ENCODE measurements at regions not wholly inside any gene's neighbourhood (a gene's known extent, or its start where the extent isn't known, plus 50 kb on each side); places are given as distances from the start of the nearest gene placed in this dataset.
"Not testable (repeated sequence)": the region's sequence is repeated elsewhere in the genome, so short reads cannot be mapped to it uniquely, and the experiment has no call there.

DNA sequence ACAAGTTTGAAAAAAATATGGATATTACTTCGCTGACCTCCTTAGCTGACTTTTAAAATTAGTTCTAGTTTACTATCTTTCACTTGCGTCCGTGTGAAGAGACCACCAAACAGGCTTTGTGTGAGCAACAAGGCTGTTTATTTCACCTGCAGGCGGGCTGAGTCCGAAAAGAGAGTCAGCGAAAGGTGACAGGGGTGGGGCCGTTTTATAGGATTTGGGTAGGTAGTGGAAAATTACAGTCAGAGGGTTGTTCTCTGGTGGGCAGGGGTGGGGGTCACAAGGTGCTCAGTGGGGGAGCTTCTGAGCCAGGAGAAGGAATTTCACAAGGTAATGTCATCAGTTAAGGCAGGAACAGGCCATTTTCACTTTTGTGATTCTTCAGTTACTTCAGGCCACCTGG, 203.7 kb downstream of the POM121L12 start:
- not testable (repeated sequence) for DNase-seq

- no peak for DNase-seq
Observed at GRCh38 chr7:53245721-53246120, 210.3 kb downstream of the POM121L12 start.

- DNase-seq = no peak
Observed at GRCh38 chr7:53246957-53247356, 211.5 kb downstream of the POM121L12 start.

DNA sequence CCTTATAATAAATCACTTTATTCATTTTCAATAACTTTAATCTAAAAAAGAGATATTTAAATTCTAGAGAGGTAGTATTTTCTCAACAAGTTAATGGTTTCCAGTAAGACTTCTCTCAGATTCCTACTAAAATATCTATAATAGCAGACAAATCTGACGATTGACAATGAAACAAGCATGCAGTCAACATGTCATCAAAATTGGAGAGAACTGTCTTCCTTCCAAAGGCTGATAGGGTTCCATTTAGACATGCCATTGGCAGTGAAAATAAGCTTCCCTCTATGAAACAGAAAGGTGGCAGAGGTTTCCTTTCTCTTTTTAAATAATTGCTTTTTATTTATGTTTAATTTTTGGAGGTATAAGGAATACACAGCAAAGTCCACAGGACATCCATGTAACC, 217.1 kb downstream of the POM121L12 start:
- no peak for DNase-seq

DNA sequence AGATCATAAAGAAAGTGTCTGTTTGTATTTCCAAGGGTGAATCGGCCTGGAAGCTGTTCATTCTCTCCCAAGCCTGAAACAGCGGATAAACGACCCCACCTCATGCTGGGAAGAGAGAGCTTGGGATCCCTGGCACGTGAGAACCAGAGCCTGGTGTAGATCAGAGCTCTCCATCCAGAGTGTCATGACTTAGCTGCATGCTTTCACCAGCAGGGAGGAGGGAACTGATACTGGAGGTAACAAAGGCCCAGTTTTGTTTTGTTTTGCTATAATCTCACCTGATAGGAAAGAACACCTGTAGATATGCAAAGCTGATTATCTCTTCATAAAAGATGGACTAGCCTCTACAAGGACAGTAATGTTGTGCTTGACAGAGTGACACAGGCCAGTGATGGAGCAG, 236.6 kb downstream of the POM121L12 start:
- no peak for DNase-seq

DNA sequence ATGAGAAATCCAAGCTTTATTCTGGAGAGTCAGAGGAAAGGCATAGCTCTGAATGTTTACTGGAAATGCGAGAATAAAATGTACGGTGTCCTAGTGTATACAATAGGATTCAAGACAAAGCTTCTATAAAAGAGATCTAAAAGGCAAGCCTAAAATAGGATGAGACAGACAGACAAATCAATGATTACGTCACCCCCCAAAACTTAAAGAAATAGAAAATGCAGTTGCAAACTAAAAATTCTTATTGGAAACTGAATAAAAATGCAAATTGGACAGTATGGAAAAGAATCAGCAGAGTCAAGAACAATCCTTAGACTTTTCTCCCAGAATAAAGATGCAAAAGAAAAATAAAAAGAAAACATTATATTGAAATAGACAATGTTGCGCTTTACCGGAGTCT, 245.9 kb downstream of the POM121L12 start:
- DNase-seq = no peak

- DNase-seq = no peak
Observed at GRCh38 chr7:53292341-53292740, 256.9 kb downstream of the POM121L12 start.

DNA sequence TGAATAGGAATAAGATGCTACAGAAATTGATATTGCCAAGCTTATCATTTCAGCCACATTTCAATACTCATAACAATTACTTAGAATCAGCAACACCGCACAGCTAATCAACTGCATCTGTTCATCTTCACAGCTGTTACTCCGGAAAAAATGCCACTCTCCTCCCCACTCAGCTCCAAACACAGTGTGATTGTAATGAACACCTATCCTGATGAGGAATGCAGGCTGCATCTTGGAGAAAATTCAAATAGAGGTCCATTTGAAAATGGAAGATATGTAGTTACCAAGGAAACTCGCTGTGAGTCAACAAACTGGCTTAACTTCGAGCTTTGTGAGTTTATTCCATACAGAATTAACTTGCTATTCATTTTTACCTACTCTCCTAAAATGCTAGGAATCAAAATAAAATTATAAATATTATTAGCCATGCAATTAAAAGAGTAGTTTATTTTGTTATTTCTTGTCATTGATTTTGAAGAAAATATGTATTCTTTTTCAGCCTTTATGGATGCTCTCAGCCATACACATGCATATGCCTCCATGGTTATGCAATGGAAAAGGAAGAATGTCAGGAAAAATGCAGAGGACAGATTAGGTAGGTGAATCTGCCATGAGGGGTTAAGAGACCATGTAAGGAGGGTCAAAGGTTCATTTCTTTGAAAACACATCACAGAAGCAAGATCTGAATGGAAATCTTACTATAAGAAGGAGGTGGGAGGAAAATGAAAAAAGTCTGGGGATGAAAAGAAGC, 267.2 kb downstream of the POM121L12 start:
- no peak for DNase-seq

DNA sequence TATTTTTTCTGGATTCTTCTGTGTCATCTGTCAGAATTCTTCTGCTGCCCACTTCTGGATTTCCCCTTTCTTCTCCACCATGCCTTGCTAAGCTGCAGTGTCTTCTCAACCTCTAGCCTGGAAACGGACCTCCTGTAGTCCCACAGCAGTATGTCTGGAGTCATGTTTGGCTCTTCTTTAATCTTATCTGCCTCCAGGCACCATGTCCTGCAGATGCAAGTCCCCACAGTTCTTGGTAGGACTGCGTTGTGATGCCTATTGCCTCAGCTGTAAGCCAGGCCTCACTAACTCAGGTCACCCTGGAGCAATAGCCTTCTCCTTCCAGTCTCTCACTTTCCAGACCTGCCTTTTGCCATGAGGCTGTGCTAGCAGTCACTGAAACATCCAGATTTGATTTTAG, 268.3 kb downstream of the POM121L12 start:
- no peak for DNase-seq

GRCh38 chr7:53306846-53307245, 271.4 kb downstream of the POM121L12 start:
- no peak for DNase-seq

DNA sequence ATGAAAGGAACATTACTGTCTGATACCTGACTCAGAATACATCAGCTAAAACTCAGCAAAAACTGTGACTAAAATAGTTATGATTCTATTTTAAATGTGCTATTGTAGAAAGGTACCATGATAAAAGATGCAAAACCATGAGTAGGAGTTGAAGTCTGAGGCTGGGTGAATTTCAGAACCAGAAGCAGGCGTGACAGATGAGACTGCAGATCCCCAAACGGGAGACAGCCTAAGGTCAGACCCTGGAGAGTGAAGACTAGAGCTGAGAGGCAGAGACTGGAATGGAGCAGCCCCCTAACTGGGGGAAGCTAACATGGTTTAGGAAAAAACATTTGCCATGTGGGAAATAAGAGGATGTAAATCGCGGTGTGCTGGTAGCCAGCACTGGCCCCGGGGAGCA, 275.8 kb downstream of the POM121L12 start:
- no peak for DNase-seq

- no peak for DNase-seq
Observed at GRCh38 chr7:53315981-53316380, 280.5 kb downstream of the POM121L12 start.

GRCh38 chr7:53318566-53318965, 283.1 kb downstream of the POM121L12 start:
- no peak for DNase-seq

GRCh38 chr7:53325061-53325460, 289.6 kb downstream of the POM121L12 start:
- DNase-seq = no peak

- DNase-seq = no peak
Observed at GRCh38 chr7:53326634-53327033, 291.2 kb downstream of the POM121L12 start.

DNA sequence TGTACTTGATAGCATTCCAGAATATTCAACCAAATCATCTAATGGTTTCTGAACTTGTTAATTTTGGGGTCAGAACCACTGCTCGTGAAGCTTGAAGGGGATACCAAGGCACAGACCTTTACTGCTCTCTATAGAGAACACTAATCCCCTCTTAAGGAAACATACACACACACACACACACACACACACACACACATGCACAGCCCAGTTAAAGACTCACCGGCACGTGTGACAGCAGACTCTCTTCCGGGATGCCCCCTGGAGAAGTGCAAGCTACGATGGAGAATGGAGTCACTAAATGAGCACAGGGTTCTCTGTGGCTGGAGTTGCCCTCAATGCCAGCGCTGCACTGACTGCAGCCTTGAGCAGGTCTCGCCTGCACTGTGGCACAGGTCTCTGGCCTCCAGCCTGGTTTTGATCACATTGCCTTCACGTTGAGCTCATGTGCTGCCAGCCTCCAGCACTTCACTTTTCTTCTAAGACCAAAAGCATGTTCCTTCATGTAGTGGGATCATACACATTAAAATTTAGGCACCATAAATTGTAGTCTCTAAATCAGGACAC, 300.8 kb downstream of the POM121L12 start:
- no peak for DNase-seq

DNA sequence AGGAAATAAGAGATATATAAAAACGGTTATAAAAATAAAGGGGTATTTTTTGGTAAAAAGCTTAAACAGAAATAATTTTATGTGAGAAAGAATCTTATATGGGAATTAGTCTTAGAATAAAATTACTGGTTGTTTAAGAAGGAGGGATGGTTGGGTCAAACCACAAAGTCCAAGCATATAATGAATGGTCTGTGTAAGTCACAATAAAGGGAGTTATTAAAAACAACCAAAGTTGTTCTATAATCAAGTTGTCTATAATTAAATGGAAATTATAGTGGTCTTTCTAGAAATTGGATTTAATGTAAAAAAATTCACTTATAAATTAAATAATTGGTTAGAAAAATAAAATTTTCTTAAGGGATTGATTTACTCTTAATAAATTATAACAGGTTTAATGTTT, 304.8 kb downstream of the POM121L12 start:
- no peak for DNase-seq

DNA sequence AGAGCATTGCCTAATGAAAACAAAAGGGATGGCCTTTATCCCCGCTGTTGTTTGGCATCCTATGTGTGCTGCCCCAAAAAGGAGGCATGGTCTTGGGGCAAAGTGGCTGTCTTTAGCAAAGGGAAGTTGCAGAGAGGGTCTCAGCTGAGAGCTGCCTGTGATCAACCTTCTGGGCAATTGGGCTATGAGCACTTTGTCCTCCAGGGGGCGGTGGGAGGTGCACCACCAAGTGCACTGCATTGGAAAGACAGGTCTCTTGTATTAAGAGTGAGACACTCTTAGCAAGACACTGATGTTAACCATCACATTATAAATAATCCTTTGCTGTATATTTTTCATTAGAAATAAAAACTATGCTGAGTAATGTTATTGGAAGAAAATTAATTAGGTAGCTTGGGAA, 314.8 kb downstream of the POM121L12 start:
- DNase-seq = no peak

DNA sequence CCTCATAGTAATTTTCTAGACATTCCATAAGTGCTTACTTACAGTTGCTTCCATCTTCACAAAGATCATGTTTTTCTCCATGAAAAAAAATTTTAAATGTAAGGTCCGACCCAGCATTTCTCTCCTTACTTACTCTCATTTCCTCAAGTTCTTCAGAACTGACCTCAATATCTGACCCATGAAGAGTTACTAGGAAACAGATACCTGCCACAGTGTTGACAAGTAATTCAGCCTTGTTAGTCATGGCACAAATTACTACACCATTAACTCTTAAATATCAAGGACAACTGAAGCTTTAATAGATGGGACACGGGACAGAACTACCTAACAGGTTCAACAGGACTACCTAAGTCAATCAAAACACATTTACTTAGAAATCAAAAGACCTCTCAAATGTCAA, 316.2 kb downstream of the POM121L12 start:
- no peak for DNase-seq

GRCh38 chr7:53358269-53358668, 322.8 kb downstream of the POM121L12 start:
- no peak for DNase-seq

- no peak for DNase-seq
Observed at GRCh38 chr7:53383131-53383530, 347.7 kb downstream of the POM121L12 start.

DNA sequence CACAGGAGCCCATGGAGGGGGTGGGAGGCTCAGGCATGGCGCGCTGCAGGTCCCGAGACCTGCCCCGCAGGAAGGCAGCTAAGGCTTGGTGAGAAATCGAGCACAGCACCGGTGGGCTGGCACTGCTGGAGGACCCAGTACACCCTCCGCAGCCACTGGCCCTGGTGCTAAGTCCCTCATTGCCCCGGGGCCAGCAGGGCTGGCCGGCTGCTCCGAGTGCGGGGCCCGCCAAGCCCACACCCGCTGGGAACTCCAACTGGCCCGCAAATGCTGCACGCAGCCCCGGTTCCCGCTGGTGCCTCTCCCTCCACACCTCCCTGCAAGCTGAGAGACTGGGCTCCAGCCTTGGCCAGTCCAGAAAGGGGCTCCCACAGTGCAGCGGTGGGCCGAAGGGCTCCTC, 349.8 kb downstream of the POM121L12 start:
- not testable (repeated sequence) for DNase-seq

DNA sequence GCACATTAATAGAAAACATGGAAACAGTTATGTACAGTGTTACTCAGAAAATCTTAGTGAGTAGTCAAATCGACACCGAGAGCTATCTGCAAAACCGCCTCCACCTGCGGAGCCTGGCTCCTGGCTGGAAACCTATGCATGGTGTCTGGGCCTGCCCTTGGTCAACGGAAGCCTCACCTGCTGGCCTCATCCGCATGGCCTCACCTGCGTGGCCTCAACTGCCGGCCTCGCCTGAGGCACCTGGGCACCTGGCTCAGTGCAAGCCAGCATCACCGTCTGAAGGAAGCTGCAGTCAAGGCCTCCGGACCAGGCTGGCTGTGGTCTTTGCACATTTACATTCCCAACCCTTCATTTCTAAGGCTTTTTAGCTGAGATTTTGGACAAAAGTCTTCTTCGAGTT, 352.1 kb downstream of the POM121L12 start:
- DNase-seq = no peak

GRCh38 chr7:53397911-53398310, 362.5 kb downstream of the POM121L12 start:
- no peak for DNase-seq

DNA sequence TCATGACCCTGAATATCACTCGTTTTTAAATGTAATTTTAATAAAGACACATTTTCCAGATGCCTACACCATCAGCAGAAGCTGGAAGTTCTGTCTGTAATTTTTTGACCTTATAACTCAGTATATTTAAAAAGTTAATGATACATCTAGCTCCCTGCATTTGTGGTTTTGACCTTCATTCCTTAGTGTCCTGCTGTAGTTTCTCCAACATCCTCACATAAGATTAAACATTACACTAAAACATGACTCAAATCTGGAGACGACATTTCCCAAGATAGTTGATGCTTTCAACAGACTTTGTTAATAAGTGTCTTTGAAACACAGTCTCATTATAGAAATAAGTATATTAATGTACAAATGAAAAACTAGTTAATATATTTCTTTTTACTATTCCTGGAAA, 363.1 kb downstream of the POM121L12 start:
- no peak for DNase-seq
